ENCODE measurements at regions not wholly inside any gene's neighbourhood (a gene's known extent, or its start where the extent isn't known, plus 50 kb on each side); places are given as distances from the start of the nearest gene placed in this dataset.

- TF ChIP-seq EZH2phosphoT487 (IDR thresholded peaks at IDR 0.05; ENCODE audit: insufficient read depth, low read depth) (no peak), EZH2 (IDR thresholded peaks at IDR 0.05; ENCODE audit: insufficient read depth, poor library complexity, severe bottlenecking) (no peak)
Measured at GRCh38 chr20:17854307-17854903, 114.2 kb downstream of the SNX5 start.
